ENCODE measurements at regions not wholly inside any gene's neighbourhood (a gene's known extent, or its start where the extent isn't known, plus 50 kb on each side); places are given as distances from the start of the nearest gene placed in this dataset.
"Not testable (repeated sequence)": the region's sequence is repeated elsewhere in the genome, so short reads cannot be mapped to it uniquely, and the experiment has no call there.

DNA sequence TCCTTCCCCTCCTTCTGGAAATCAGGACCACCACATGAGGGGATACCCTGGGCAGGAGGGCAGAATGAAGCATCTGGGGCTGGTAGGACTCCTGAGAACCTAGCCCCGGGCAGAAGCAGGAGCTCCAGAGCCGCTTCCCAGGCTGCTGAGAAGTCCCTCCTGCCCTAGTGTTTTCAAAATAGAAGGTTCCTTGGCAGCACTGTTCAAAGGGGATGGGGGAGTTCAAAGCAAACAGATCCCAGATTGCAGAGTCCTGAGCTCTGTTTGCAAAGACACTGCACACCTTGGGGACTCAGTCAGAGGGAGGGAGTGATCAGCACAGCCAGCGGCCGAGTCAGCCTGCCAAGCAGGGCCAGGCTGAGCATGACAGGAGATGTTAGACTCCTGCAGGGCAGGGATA, 177.8 kb downstream of the PTPRU start:
- Histone ChIP-seq H3K4me1 (ENCODE audit: insufficient read depth, low read length) (no peaks in the 10 kb centered on the region), H3K27ac (ENCODE audit: low read depth, low read length) (no peak overlapping the region), H3K4me3 (ENCODE audit: low read depth in 1 of 2, low read length in 2 of 2) (no peak overlapping the region), H3K36me3 (ENCODE audit: insufficient read depth, low read length) (no peaks in the 10 kb centered on the region), H3K27me3 (ENCODE audit: control insufficient read depth in 1 of 2, insufficient read depth in 2 of 2, low read length in 2 of 2) (peaks cover 0 to 12% of the 10 kb centered on the region in 2 donors), H3K9ac (ENCODE audit: low read length) (no peak overlapping the region), H3K9me3 (ENCODE audit: low read length) (no peaks in the 10 kb centered on the region)

DNA sequence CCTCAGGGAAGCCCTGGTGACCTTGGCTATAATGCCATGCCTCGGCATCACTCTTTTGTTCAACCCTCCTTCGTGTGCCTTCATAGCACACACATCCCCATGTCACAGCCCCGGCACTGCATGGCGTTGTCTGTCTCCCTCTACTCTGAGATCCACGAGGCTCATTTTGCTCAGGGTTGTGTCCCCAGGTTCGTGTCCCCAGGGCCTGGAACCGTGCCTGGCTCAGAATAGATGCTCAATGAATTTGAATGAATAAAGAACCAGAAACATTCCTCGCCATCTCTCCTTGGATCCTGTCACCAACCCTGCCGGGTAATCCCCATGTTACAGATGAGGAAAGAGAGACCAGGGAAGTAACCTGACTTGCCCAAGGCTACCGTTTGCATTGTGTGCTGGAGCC, 177.3 kb downstream of the PTPRU start:
- Histone ChIP-seq H3K36me3 (ENCODE audit: insufficient read depth, low read length) (no peaks in the 10 kb centered on the region), H3K4me1 (ENCODE audit: insufficient read depth, low read length) (no peaks in the 10 kb centered on the region), H3K4me3 (ENCODE audit: low read depth in 1 of 2, low read length in 2 of 2) (no peak overlapping the region), H3K9ac (ENCODE audit: low read length) (no peak overlapping the region), H3K9me3 (ENCODE audit: low read length) (no peaks in the 10 kb centered on the region), H3K27me3 (ENCODE audit: control insufficient read depth in 1 of 2, insufficient read depth in 2 of 2, low read length in 2 of 2) (peaks cover 0 to 12% of the 10 kb centered on the region in 2 donors), H3K27ac (ENCODE audit: low read depth, low read length) (no peak overlapping the region)

DNA sequence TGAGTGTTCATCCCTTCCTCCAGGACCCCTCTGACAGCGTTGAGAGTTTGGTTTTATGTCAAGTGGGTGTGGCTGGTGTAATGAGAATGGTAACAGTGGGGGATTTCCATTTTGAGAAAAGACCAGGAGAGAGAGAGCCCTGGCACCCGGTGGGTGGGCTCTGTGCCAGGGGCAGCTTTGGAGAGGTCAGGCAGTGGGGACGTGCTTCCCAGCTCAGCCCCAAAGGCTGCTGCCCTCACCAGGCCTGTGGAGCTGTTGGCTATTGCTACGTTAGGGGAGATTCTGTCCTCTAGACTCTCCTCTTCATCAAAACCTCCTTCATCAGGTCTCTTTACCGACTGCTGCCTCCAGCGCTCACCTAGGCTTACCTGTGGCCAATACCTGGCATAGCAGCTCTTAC, 176.3 kb downstream of the PTPRU start:
- no peak overlapping the region for H3K4me3 ChIP-seq (ENCODE audit: low read depth in 1 of 2, low read length in 2 of 2)
- H3K36me3 ChIP-seq (ENCODE audit: insufficient read depth, low read length) = no peaks in the 10 kb centered on the region
- no peaks in the 10 kb centered on the region for H3K9me3 ChIP-seq (ENCODE audit: low read length)
- no peak overlapping the region for H3K9ac ChIP-seq (ENCODE audit: low read length)
- peaks cover 0 to 8% of the 10 kb centered on the region in 2 donors for H3K27me3 ChIP-seq (ENCODE audit: control insufficient read depth in 1 of 2, insufficient read depth in 2 of 2, low read length in 2 of 2)
- no peak overlapping the region for H3K27ac ChIP-seq (ENCODE audit: low read depth, low read length)
- no peaks in the 10 kb centered on the region for H3K4me1 ChIP-seq (ENCODE audit: insufficient read depth, low read length)

DNA sequence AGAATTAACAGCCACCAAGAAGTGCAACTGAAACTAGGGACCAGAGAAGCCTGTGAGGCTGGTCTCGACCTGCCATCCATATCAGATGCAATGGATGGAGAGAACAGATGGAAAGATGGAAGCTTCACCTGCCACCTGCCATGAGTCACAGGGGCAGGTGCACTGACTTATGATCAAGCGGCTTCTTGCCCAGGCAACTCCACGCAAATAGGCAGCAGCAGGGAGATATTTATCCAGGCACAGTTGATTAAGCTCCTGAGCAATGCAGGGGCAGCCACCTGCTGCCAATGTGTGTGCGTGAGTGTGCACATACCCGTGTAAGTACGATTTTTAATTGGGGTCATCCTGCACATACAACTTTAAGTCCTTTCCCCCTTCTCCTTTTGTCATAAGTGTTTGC, 174.2 kb downstream of the PTPRU start:
- Histone ChIP-seq H3K27ac (ENCODE audit: low read depth, low read length) (no peak overlapping the region), H3K4me1 (ENCODE audit: insufficient read depth, low read length) (no peaks in the 10 kb centered on the region), H3K27me3 (ENCODE audit: control insufficient read depth in 1 of 2, insufficient read depth in 2 of 2, low read length in 2 of 2) (peaks cover 0 to 5% of the 10 kb centered on the region in 2 donors), H3K9me3 (ENCODE audit: low read length) (no peaks in the 10 kb centered on the region), H3K36me3 (ENCODE audit: insufficient read depth, low read length) (no peaks in the 10 kb centered on the region), H3K4me3 (ENCODE audit: low read depth in 1 of 2, low read length in 2 of 2) (no peak overlapping the region), H3K9ac (ENCODE audit: low read length) (no peak overlapping the region)

DNA sequence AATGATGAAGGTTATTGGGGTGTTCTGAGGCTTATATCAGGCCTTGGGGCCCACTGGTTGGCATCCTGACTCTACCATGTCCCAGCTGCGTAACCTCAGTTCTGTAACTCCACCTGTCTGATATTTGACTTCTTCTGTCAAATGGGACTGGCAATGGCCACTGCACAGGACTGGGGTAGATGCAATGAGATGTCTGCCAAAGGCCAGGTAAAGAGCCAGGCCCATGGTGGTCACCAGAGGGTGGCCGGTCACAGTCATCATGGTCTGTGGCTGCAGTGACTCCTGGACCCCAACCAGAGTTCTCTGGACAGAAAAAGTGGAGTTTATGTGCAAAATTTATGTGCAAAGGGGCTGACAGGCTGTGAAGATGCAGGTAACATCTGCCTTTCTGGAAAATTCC, 173.3 kb downstream of the PTPRU start:
- Histone ChIP-seq H3K27me3 (ENCODE audit: control insufficient read depth in 1 of 2, insufficient read depth in 2 of 2, low read length in 2 of 2) (no peaks in the 10 kb centered on the region), H3K27ac (ENCODE audit: low read depth, low read length) (no peak overlapping the region), H3K9ac (ENCODE audit: low read length) (no peak overlapping the region), H3K36me3 (ENCODE audit: insufficient read depth, low read length) (no peaks in the 10 kb centered on the region), H3K9me3 (ENCODE audit: low read length) (no peaks in the 10 kb centered on the region), H3K4me1 (ENCODE audit: insufficient read depth, low read length) (no peaks in the 10 kb centered on the region), H3K4me3 (ENCODE audit: low read depth in 1 of 2, low read length in 2 of 2) (no peak overlapping the region)

DNA sequence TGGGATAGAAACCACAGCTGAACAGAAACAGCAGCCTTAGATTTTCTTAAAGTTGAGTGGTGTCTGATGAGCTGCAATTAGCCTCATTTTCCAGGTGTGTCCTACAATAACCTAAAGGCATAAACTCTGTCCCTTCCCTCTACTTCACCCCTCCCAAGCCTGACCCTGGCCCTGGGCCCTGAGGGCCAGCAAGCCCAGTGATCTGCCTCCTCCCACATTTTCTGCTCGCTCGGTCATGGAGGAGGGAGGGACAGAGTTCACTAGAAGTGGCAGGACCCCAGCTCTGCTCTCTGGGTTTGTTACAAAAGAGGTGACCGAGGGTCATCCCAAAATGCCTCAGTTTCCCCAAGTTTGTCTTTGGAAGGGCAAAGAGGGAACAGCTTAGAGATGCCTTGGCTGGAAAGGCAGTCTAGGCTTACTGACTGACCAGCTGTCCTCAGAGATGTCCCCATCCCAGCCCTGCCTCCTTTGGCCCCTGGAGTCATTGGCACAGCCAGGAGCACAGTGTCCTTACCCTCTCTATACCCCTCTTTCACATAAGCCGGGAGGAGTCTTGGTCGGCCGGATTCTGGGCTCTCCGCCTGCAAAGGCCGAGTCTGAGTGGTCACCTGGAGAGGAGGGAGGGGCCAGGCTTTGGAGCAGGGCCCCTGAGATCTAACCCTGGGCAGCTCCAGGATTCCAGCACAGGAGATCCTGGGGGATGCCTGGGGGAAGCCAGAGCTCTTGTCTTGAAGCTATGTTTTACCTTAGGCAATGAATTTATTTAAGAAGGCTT, 172.7 kb downstream of the PTPRU start:
- Histone ChIP-seq H3K9ac (ENCODE audit: low read length) (no peak overlapping the region), H3K4me1 (ENCODE audit: insufficient read depth, low read length) (no peaks in the 10 kb centered on the region), H3K9me3 (ENCODE audit: low read length) (no peaks in the 10 kb centered on the region), H3K36me3 (ENCODE audit: insufficient read depth, low read length) (no peaks in the 10 kb centered on the region), H3K27me3 (ENCODE audit: control insufficient read depth in 1 of 2, insufficient read depth in 2 of 2, low read length in 2 of 2) (no peaks in the 10 kb centered on the region), H3K4me3 (ENCODE audit: low read depth in 1 of 2, low read length in 2 of 2) (no peak overlapping the region), H3K27ac (ENCODE audit: low read depth, low read length) (no peak overlapping the region)

DNA sequence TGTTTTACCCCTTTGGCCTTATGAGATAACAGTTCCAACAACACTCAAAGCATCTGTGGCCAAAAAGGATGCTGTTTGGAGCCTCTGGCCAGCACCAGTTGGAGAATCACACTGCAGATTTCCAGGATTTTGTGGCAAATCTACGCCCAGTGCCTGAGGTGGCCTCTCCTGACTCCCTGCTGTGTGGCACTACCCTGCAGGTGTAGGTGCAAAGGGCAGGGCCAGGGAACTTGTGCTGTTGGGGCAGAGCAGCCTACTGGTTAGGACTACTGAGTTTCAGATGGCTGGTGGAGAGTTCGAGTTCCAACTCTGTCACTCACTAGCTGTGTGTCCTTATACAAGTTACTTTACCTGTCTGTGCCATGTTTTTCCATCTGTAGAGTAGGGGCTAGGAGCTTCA, 170.5 kb downstream of the PTPRU start:
- H3K4me3 ChIP-seq (ENCODE audit: low read depth in 1 of 2, low read length in 2 of 2) = no peak overlapping the region
- no peak overlapping the region for H3K27ac ChIP-seq (ENCODE audit: low read depth, low read length)
- no peaks in the 10 kb centered on the region for H3K9me3 ChIP-seq (ENCODE audit: low read length)
- no peak overlapping the region for H3K9ac ChIP-seq (ENCODE audit: low read length)
- no peaks in the 10 kb centered on the region for H3K27me3 ChIP-seq (ENCODE audit: control insufficient read depth in 1 of 2, insufficient read depth in 2 of 2, low read length in 2 of 2)
- no peaks in the 10 kb centered on the region for H3K36me3 ChIP-seq (ENCODE audit: insufficient read depth, low read length)
- no peaks in the 10 kb centered on the region for H3K4me1 ChIP-seq (ENCODE audit: insufficient read depth, low read length)

DNA sequence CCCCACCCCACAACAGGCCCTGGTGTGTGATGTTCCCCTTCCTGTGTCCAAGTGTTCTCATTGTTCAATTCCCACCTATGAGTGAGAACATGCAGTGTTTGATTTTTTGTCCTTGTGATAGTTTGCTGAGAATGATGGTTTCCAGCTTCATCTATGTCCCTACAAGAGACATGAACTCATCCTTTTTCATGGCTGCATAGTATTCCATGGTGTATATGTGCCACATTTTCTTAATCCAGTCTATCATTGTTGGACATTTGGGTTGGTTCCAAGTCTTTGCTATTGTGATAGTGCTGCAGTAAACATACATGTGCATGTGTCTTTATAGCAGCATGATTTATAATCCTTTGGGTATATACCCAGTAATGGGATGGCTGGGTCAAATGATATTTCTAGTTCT, 163.9 kb downstream of the PTPRU start:
- not testable (repeated sequence) for H3K4me1 ChIP-seq (ENCODE audit: insufficient read depth, low read length); H3K9ac ChIP-seq (ENCODE audit: low read length); H3K27me3 ChIP-seq (ENCODE audit: control insufficient read depth in 1 of 2, insufficient read depth in 2 of 2, low read length in 2 of 2); H3K36me3 ChIP-seq (ENCODE audit: insufficient read depth, low read length); H3K9me3 ChIP-seq (ENCODE audit: low read length); H3K27ac ChIP-seq (ENCODE audit: low read depth, low read length); H3K4me3 ChIP-seq (ENCODE audit: low read depth in 1 of 2, low read length in 2 of 2)

DNA sequence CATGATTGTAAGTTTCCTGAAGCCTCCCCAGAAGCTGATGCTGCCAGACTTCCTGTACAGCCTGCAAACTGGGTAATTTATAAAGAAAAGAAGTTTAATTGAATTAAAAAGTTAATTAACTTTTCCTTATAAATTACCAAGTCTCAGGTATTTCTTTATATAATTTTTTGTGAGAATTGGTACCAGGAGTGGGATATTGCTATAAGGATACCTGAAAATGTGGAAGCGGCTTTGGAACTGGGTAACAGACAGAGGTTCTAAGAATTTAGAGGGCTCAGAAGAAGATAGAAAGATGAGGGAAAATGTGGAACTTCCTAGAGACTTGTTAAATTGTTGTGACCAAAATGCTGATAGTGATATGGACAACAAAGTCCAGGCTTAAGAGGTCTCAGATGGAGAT, 163.1 kb downstream of the PTPRU start:
- Histone ChIP-seq H3K9ac (ENCODE audit: low read length) (no peak overlapping the region), H3K27ac (ENCODE audit: low read depth, low read length) (no peak overlapping the region), H3K27me3 (ENCODE audit: control insufficient read depth in 1 of 2, insufficient read depth in 2 of 2, low read length in 2 of 2) (no peaks in the 10 kb centered on the region), H3K9me3 (ENCODE audit: low read length) (no peaks in the 10 kb centered on the region), H3K4me1 (ENCODE audit: insufficient read depth, low read length) (no peaks in the 10 kb centered on the region), H3K36me3 (ENCODE audit: insufficient read depth, low read length) (no peaks in the 10 kb centered on the region), H3K4me3 (ENCODE audit: low read depth in 1 of 2, low read length in 2 of 2) (no peak overlapping the region)

DNA sequence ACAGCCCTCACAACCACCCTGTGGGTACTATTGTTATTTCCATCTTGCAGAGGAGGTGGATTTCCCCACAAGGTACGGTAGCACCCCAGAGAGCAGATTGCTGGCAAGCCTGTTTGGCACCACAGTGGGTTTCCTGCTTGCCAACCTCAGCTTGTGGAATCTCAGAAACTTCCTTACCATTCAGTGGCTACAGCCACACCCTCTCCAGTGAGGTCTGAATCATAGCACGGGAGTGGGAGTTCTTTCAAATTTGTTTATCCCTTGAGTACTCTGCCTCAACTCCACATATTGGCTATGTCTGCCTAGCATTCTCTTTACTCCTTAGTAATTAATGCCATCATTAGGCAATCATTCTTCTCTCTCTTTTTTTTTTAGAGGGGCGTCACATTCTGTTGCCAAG, 162.1 kb downstream of the PTPRU start:
- Histone ChIP-seq H3K27me3 (ENCODE audit: control insufficient read depth in 1 of 2, insufficient read depth in 2 of 2, low read length in 2 of 2) (no peaks in the 10 kb centered on the region), H3K4me1 (ENCODE audit: insufficient read depth, low read length) (no peaks in the 10 kb centered on the region), H3K36me3 (ENCODE audit: insufficient read depth, low read length) (no peaks in the 10 kb centered on the region), H3K4me3 (ENCODE audit: low read depth in 1 of 2, low read length in 2 of 2) (no peak overlapping the region), H3K27ac (ENCODE audit: low read depth, low read length) (no peak overlapping the region), H3K9ac (ENCODE audit: low read length) (no peak overlapping the region), H3K9me3 (ENCODE audit: low read length) (no peaks in the 10 kb centered on the region)

DNA sequence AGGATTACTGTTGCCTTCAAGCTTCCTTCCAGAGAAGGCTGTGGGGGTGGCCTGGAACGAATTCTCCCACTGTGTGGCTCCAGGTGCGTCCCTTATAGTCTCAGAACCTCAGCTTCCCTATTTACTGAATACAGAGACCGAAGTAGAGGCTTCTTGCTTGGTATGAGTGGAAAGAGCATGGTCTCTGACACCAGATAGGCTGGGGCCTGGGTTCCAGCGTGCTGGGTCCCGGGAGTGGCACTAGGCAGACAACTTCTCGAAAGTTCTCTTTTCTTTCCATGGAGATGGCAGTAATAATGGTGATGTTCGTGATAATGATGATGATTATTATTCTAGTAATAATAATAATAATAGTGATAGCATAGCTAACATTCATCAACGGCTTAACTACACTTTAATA, 161.7 kb downstream of the PTPRU start:
- Histone ChIP-seq H3K36me3 (ENCODE audit: insufficient read depth, low read length) (no peaks in the 10 kb centered on the region), H3K27ac (ENCODE audit: low read depth, low read length) (no peak overlapping the region), H3K27me3 (ENCODE audit: control insufficient read depth in 1 of 2, insufficient read depth in 2 of 2, low read length in 2 of 2) (no peaks in the 10 kb centered on the region), H3K4me1 (ENCODE audit: insufficient read depth, low read length) (no peaks in the 10 kb centered on the region), H3K4me3 (ENCODE audit: low read depth in 1 of 2, low read length in 2 of 2) (no peak overlapping the region), H3K9me3 (ENCODE audit: low read length) (no peaks in the 10 kb centered on the region), H3K9ac (ENCODE audit: low read length) (no peak overlapping the region)

DNA sequence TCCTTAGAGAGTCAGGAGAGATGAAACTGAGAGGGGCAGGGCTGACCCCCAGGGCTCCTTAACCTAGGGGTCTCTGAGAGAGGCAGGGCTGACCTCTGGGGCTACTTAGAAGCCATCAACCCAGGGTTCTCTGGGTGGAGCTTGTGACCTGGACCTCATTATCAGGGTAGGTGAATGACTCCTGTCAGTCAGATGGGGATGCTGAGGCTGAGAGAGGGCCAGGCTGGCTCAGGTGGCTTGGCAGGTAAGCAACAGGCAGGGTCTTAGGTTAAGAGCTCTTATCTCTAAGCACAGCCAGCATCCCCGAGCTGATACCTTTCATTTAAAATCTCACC, 160.9 kb downstream of the PTPRU start:
- H3K4me1 ChIP-seq (ENCODE audit: insufficient read depth, low read length) = no peaks in the 10 kb centered on the region
- no peaks in the 10 kb centered on the region for H3K9me3 ChIP-seq (ENCODE audit: low read length)
- no peak overlapping the region for H3K4me3 ChIP-seq (ENCODE audit: low read depth in 1 of 2, low read length in 2 of 2)
- no peak overlapping the region for H3K27ac ChIP-seq (ENCODE audit: low read depth, low read length)
- no peaks in the 10 kb centered on the region for H3K36me3 ChIP-seq (ENCODE audit: insufficient read depth, low read length)
- no peak overlapping the region for H3K9ac ChIP-seq (ENCODE audit: low read length)
- no peaks in the 10 kb centered on the region for H3K27me3 ChIP-seq (ENCODE audit: control insufficient read depth in 1 of 2, insufficient read depth in 2 of 2, low read length in 2 of 2)

Measured in muscle layer of colon (tissue), 2 donors.